Suppressor macrophage (primary cell): ENCODE measurements at regions not wholly inside any gene's neighbourhood (a gene's known extent, or its start where the extent isn't known, plus 50 kb on each side); places are given as distances from the start of the nearest gene placed in this dataset.

Source experiments
- DNase-seq, 4 experiments: peaks; one replicate each; pipeline ENCODE4 v3.0.0-alpha.2; 2020 to 2022

- DNase-seq, result no peak
Observed at GRCh38 chr18:67574749-67575148, 58.2 kb upstream of the DSEL start.

GRCh38 chr18:67568166-67568565, 51.6 kb upstream of the DSEL start:
- DNase-seq, result no peak
